ENCODE measurements at regions not wholly inside any gene's neighbourhood (a gene's known extent, or its start where the extent isn't known, plus 50 kb on each side); places are given as distances from the start of the nearest gene placed in this dataset.

DNA sequence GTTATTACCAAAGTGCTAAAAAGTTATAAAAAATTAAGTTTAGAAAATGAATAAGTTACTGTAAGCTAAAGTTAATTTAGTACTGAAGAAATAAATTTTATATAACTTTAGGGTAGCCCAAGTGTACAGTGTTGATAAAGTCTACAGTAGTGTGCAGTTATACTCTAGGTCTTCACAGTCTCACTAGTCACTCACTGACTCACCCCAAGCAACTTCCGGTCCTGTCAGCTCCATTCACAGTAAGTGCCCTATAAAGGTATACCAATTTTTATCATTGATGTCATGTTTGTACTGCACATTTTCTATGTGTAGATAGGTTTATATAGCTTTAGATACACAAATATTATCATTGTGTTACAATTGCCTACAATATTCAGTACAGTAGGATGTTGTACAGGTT lies 518.3 kb upstream of the PIK3C3 start:
- no peak for TF ChIP-seq ZNF384 (IDR thresholded peaks at IDR 0.05)
- TF ChIP-seq HDGF (IDR thresholded peaks at IDR 0.05; ENCODE audit: borderline replicate concordance) = no peak

Data from HEK293T (cell line).